GM18868 (cell line): ENCODE measurements at regions not wholly inside any gene's neighbourhood (a gene's known extent, or its start where the extent isn't known, plus 50 kb on each side); places are given as distances from the start of the nearest gene placed in this dataset.
A peak's percentile ranks its signal among the peaks of the same experiment; 100 is the strongest.
"Not testable (repeated sequence)": the region's sequence is repeated elsewhere in the genome, so short reads cannot be mapped to it uniquely, and the experiment has no call there.

Experiments used
- ATAC-seq: cut with Tn5 transposase; IDR thresholded peaks from one replicate; pipeline ENCODE4 v1.9.1; 2021; ENCODE audit warnings: mild to moderate bottlenecking, moderate library complexity; ENCODE audit not compliant: unreplicated experiment

DNA sequence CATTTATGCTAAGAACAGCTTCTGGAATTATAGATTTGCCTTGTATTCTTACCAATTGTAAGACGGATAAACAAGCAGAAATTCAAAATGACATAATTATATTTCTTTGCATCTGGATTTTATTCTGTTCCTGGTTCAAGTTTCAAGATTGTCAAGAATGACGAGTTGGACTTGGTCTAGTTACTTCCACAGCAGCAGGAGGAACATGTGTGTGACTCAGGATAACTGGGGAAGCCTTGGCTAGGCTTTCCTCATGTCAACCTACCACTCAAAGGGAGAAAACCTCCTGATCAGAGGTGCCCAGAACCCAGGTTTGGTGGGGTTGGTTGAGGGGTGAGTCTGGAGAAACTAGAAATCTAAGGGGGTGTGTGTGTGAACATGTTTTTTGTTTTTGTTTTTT is 259.7 kb downstream of the SOX2 start:
- ATAC-seq, result no peak

DNA sequence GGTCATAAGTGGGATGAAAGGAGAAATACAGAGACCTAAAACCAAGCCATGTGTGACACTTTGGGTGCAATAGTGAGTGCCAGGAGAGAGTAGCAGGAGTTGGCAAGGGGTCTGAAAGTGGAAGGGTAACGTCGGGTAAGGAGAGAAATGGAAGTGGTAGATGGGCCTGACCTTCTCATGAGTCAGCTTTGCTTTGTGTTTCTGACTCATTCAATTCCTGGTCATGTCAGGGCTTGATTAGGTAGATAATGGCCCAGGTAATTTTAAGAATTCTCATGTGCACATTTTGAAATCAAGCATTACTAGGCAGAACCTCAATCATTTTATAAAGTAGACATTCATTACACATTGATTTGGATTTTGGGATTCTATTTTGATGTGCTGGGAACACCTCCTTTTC is 262.5 kb downstream of the SOX2 start:
- peak; percentile 63 for ATAC-seq

DNA sequence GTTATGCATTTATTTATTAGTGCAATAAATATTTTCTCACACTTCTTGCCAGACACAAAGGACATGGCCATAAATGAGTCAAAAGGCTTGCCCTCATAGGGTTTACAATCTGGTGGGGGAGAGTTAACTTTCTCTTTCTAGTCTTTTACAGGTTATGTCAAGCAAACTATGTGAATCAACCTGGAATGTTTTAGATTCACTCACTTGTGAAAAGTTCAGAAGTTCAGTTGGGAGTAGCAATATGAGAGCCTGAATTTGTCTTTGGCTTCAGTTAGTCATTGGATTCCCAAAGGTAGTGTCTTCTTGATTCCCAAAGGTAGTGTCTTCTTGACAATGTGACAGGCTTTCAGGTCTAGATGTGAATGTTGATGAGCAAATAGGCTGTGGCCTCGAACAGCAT is 264.8 kb downstream of the SOX2 start:
- ATAC-seq, result no peak

DNA sequence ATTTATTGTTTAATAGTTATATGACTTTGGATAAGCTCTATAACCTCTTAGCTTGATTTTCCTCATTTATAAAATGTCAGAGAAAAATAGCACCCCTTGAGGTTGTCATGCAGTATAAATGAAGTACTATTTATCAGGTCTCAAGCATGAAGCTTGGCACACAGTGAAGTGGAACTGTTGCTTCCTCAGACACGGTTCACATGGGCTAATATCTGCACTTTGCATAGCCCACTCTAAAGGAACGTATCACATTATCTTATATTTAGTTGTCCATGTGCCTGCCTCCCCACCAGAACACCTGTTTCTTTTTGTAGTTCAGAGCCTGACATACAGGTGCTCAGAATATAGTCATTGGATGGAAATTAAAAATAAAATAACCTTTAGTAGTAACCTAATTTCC is 273.7 kb downstream of the SOX2 start:
- no peak for ATAC-seq

DNA sequence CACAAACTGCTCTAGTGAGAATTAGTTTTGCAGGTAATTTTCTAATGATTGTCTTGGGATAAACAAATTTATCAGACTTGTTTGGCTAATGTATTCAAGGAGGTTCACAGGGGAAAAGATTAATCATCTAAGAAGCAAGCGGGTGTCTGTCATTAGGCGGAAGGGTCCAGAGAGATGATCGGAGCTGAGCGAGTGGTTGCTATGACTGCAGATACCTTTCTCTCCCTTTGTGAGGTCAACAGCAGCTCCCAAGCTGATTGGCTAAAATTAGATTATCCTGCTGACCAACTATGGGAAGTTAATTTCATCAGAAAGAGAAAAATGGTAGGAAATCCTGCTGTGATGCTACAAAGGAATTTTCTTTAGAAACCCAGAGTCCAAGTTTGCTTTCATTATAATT is 276.0 kb downstream of the SOX2 start:
- no peak for ATAC-seq

DNA sequence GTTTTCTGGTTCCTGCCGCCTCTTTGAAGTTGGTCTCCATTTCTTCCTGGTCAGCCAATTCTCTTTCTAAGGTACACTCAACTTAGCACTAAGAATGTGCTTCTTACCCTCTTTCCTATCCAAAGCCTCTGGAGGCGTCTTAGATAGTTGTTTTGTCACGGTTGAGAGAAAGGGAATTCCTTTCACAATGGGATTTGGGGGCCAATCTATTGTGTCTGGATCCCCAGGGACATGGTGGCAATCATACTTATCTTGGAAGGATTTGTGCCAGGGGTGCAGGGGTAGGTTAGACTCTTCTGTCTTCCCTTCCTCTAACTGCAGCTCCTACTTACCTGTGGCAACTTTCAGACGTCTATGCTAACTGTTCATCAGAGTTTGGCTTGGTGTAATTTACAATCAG is 287.1 kb downstream of the SOX2 start:
- no peak for ATAC-seq

DNA sequence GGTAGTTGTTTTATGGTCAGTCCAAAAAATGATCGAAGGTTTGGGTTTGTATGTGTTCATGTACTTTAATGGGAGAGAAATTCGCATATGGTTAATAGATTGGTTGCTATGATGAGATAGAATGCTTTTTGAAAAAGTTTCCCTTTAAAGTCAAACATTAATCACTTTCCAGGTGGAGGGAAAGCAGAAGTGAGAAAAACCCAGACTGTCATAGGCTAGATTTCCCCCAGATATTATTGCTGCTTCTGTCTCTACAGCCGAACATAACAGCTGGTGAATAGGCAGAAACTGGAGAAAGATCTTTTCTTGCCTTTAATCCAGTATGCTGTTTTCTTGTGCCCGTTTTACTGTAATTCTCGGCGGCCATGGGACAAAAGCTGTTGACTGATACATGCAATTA is 287.6 kb downstream of the SOX2 start:
- ATAC-seq, result peak; percentile 95

DNA sequence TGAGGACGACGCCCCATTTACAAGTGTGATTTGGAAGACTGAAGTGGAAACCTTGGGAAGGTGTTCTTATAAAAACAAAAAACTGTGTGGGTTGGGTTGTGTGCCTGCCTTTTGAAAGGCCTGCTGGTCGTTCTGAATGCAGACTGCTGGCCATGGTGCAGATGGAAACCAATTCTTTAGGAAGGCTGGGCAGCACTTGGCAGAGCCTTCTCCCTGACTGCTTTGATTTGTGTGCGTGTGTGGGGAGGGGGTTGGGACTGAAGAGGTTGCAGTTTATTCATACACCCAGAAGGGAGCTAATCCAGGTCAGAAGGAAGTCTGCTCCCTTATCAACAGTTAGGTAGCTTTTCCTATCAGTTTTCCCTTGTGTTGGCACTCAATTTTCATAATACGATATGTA is 288.7 kb downstream of the SOX2 start:
- ATAC-seq, result no peak

DNA sequence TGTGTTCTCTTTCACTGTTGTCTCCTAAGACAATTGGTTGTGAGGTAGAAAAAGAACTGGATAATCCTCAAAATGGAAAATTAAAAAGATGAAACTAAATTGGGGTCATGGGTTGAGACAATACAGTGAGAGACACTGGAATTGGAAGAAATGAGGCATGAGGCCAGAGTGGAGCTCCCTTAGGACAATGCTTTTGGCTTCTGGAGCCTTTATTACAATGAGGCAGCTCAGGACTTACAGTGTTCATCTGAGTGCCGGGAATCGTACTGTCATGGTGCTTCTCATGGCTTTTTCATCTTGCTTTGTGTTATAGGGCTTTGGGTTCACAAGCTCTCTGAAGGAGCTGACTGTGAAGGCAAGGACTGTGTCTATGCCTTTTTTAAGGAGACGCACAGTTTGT is 293.5 kb downstream of the SOX2 start:
- no peak for ATAC-seq

DNA sequence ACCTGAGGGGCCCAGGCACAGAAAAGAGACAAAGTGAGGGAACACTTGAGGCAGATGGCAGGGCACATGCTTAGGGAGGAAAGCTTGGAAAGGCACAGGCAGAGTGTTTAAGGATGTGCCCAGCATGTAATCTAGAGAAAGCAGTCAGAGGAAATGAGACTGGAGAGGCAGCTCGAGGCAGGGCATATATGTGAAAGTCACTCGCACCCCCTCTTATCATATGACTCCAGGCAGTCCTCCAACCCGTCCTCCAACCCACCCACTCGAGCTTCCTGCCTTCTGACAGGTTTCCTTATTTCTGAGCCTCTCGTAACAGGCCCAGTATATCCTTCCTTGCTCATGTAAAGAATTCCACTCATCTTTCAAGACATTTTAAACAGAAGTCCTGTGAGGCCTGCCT is 294.0 kb downstream of the SOX2 start:
- peak; percentile 52 for ATAC-seq

DNA sequence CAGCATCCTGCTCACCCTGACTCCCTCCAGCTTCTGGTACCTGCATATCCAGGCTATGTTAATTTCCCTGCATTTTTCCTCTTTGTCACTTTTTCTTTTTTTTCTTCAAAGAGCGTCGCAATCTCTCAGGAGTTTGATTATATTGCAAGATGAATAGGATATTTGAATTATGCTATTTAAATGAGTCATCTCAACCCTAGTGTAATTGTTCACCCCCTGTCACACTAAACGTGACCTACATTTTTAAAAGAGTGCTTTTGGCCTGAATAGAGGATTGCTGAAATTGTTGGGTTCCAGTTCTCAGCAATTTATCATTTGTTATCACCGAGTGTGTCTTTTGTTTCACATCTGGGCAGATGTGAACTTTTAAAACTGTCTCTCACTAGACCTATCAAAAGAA is 294.7 kb downstream of the SOX2 start:
- ATAC-seq, result no peak

DNA sequence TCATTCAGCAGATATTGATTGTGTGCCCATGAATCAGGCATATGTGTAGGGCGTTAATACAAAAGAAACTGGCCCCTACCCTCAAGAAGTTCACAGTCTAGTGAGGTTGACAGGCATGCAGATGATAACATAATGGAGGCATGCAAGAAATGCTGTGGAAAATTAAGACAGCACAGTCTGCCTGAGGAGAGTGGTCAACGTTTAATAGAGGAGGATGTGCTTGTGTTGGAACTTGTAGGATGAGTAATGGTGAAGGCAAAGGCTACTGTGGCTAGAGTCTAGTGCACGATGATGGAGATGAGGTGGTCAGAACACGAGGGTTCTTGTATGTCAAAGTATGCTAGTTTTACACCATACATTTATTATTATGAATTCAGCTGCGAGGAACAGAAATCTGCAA is 295.7 kb downstream of the SOX2 start:
- no peak for ATAC-seq

DNA sequence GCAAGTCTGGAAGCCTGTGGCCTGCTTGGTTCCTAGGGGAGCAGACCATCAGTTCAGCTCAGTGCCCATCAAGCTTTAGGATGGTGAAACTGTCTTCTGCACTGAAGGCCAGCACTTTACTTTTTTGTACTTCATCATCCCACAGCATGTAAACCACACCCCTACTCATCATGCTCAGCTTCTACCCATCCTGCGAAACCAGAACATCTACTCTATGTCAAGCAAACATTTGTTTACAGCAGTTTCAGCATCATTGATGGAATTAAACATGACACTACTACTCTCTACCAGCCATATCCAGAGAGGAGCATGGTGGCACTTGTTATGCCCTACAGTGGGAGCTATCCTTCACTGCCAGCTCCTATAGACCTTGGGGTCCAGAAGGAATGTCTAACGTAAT is 306.6 kb downstream of the SOX2 start:
- no peak for ATAC-seq

DNA sequence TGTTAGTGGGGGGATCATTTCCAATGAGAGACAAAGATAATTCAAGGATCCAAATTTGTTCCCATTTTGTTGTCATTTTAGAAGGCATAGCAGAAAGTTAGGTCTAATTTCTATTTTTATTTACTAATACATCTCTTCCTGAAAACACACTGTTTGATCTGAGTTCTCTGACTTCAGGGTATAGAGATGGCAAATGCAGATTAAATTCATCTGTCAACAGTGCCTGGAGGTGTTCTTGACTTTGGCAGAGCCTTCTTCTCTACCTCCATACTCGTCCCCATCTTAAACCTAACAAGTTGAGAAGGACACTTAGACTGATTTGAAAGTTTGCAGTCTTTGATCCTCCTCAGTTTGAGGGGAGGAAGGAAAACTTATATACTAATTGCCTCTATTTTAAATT is 308.2 kb downstream of the SOX2 start:
- no peak for ATAC-seq

DNA sequence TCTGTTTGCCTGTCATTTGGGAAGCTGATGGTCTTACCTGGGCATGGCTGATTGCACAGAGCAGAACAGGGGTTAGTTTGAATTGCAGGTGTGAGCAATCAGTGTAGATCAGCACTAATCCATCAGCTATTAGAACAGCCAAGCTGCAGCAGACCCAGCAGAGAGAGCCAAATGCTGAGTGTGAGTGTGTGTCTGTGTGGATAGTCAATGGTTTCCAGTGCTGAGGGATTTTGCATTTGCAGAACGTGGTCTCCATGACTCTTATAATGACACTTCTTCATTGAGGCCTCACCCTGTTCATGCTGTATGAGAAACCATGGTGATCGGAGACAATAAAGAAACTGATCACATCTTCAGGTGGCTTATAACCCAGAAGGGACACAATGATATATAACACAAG is 312.1 kb downstream of the SOX2 start:
- ATAC-seq, result no peak

DNA sequence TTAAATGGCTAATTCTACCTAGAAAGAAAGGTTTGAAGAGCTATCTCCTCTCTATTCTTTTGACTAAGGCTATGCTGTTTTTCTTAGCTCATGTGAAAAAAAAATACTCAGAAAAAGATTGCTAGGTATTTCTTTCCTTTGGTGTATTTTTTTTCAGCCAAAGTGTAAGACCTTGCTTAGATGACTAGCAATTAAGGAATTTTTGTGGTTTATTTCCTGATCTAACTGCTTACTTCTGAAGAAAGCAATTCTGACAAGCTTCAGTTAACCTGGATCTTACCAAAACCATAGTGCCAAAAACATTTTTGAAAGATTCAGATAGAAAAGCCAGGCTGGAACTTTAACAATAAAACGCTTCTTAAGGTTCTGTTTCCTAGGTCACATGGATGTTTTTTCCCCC is 315.6 kb downstream of the SOX2 start:
- no peak for ATAC-seq

DNA sequence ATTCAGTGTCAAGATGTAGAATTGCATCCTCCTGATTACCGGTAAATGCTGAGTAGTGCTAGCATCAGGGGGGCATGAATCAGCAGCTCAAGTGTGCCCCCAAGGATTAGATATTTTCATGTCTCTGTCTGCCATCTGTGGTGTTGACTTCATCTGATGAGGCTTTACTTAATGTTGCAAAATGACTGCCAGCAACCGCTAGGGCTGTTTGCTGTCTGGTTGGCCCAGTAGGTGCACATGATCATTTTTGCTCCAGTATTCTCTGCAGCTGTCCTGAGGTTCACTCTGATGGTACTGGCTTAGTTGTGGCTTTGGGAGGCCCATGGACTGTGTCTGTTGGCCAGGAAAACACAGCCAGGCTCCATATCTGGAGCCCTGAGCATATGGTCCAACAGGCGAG is 316.4 kb downstream of the SOX2 start:
- ATAC-seq, result no peak

DNA sequence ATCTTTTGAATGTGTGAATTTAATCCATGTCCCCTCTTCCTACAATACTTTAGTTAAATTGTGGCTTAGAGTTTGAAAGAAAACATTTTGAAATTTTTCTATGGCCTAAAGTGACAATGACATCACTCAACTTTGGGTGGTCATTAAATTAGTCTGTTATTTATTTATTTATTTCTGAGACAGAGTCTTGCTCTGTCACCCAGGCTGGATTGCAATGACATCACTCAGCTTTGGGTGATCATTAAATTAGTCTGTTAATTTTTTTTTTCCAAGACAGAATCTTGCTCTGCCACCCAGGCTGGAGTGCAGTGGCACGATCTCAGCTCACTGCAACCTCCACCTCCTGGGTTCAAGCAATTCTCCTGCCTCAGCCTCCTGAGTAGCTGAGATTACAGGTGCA is 322.5 kb downstream of the SOX2 start:
- ATAC-seq, result not testable (repeated sequence)

DNA sequence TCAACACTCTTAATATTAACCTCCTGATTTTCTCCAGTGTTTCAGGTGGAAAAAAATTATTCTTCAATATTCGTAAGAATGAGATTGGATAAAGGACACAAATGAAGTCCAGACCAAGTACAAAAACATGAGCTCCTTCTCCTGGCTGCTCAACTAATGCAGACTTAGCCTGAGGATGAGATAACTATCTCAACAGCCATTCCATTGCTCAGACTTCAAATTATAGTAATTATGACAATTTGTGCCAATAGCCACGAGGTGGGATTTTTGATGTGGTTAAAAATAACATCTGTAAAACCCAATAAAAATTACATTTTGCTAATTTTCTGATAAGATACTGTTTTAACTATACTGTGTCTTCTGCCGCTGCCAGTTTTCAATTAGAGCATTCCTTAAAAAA is 323.6 kb downstream of the SOX2 start:
- ATAC-seq, result no peak

DNA sequence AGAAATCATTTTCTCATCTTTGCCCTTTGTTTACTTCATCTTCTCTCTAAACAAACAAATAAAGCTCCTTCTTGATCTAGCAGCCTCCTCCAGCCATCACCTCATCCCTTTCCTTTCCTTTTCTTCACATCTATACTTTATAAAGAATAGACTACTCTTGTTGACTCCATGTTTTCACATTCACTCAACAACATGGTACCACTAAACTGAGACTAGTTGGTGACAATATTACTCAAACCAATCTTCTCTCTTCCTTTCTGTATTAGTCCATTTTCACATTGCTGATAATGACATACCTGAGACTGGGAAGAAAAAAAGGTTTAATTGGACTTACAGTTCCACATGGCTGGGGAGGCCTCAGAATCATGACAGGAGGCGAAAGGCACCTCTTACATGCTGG is 324.7 kb downstream of the SOX2 start:
- peak; percentile 77 for ATAC-seq

DNA sequence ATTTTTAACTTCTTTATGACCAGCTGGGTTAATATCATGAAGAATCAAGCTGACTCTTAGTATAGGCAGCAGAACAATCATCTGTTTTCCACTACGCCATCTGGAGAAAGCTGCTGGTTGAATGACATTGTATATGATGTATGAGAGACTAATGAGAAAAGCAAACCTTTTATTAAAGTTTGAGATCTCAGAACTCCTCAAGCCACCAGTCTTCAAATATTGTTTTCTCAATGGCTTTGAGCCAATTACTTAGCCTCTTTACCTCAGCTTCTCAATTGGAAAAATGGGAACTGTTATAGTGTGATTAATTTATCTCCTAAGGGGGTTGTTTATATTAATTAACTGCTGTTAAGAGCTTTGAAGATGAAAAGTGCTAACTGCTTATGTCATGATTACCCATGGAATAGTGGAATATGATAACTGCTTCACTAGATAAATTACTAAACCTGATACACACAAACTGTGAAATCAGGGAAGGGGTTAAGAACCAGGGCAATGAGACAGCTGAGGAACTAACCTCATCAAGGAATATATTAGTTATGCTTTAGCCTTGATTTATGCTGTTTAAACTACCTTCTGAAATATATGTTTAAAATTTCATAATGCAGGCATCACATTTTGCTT is 330.1 kb downstream of the SOX2 start:
- ATAC-seq, result no peak

DNA sequence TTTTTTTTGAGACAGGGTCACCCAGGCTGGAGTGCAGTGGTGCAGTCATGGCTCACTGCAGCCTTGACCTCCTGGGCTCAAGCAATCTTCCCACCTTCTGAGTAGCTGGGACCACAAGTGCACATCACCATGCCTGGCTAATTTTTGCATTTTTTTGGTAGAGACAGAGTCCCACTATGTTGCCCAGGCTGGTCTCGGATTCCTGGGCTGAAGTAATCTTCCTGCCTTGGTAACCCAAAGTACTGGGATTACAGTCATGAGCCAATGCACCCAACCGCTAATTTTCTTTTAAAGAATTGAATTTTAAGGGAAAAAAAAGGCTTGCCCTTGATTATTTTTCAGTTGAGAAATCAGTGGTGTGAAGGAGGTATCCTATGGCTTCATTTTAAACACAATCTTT is 334.0 kb downstream of the SOX2 start:
- no peak for ATAC-seq

DNA sequence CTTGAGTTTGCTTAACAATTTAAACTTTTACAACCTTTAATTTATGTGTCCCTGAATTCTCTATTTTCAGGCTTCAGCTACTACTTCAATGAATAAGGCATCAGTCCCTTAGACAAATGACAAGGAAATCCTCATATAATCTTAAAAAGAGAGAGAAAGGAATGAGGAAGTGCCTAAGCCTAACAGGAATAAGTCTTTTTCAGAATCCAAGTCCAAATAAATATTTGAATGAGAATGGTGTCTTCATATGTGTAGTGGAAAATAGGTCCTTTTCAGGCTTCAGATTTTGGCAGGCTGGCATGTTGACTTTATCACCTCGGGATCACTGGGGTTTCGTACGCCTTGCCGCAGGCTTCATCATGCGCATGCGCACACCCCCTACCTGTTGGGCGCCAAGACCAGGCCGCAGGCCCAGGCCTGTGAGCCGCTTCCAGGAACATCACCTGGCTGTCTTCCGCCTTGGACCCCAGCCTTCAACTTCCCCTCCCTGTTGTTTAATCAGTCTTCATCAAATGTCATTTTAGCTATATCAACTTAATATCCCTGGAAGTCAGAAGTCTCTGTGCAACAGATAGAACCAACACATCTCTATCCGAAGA is 334.5 kb downstream of the SOX2 start:
- ATAC-seq, result no peak
